Myocyte (in vitro differentiated cells): ENCODE measurements at regions not wholly inside any gene's neighbourhood (a gene's known extent, or its start where the extent isn't known, plus 50 kb on each side); places are given as distances from the start of the nearest gene placed in this dataset.
"Not testable (repeated sequence)": the region's sequence is repeated elsewhere in the genome, so short reads cannot be mapped to it uniquely, and the experiment has no call there.

Experiments used
- DNase-seq: peaks from one replicate; pipeline ENCODE4 v3.0.0-alpha.2; 2012; ENCODE audit warnings: low read depth

GRCh38 chrX:147468600-147468999 lies 443.1 kb upstream of the FMR1 start:
- no peak for DNase-seq

- DNase-seq: peak; percentile 37
Measured at GRCh38 chrX:147476008-147476407, 435.7 kb upstream of the FMR1 start.

DNA sequence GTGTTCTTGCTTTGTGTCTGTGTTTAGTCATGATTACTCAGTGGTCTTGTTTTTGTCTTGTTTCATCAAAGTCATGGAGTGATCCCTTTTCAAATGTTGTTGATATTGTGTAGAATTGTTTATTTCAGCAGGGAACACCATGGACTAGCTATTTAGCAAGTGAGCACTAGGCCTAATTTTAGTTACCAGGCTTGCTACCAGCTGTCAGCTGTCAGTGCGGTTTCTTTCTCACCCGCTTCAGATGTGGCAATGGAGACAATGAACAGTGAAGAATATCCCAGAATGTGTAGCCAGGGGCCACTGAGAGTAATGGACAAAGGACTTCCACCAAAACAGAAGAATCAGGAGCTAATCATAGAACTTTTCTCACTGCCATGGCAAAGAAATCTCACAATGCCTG lies 432.8 kb upstream of the FMR1 start:
- peak; percentile 47 for DNase-seq

DNA sequence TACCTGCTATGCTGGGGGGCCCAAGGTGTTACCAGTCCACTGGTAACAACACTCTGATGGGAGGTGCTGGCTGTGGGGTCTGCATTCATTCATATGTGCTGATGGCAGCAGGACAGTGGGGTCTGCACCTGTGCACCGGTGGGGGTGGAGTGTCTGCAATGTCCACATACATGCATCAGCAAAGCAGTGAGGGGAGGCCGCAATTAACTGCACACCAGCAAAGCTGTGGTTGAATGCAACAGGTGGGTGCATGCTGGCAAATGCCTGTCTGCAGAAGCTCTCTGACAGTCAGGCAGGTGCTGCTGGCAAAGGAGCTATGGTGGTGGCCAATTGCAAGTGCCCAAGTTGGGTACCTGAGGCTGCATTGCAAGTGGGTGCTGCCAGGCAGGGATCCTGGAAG lies 426.5 kb upstream of the FMR1 start:
- DNase-seq: no peak

DNA sequence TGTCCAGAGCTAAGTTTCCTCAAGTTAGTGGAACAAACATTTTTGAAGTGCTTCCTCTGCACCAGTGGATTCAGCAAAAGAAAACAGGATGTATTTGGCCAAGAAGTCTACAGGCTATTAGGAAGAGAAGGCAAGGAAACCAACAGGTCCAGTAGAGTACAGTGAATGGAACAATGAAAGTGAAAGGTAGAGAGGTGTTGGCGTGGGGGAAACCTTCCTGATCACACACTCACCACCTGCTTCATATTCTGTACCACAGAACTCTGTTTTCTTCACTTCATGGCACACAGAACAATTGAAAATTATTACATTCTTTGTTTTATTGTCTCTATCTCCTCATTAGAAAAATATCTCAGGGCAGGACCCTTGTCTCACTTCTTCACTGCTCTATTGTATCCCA lies 417.4 kb upstream of the FMR1 start:
- no peak for DNase-seq

DNA sequence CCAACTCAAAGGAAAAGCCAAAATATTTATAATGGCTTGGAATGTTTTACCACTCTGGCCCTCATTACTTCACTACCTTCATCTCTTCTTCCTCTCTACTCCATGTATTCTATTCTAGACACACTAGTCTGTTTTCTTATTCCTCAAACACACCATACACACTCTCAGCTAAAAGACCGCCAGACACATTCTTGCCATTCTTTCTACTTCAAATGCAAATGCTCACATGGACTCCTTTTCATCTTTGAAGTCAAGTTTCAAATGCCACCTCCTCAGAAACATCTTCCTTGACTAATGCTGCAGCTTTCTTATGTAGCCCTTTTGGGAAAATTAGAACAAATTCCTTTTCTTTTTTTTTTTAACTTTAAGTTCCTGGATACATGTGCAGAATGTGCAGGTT lies 412.9 kb upstream of the FMR1 start:
- DNase-seq: no peak

DNA sequence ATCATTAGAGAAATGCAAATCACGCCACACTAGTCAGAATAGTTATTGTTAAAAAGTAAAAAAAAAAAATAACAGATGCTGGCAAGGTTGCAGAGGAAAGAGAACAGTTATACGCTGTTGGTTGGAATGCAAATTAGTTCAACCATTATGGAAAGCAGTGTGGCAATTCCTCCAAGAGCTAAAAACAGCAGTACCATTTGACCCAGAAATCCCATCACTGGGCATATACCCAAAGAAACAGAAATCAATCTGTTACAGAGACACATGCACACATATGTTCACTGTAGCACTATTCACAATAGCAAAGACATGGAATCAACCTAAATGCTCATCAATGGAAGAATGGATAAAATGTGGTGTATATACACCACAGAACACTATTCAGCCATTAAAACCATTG lies 388.7 kb upstream of the FMR1 start:
- DNase-seq: no peak

- DNase-seq: no peak
Measured at GRCh38 chrX:147533426-147533825, 378.3 kb upstream of the FMR1 start.

- no peak for DNase-seq
Measured at GRCh38 chrX:147537172-147537571, 374.5 kb upstream of the FMR1 start.

DNA sequence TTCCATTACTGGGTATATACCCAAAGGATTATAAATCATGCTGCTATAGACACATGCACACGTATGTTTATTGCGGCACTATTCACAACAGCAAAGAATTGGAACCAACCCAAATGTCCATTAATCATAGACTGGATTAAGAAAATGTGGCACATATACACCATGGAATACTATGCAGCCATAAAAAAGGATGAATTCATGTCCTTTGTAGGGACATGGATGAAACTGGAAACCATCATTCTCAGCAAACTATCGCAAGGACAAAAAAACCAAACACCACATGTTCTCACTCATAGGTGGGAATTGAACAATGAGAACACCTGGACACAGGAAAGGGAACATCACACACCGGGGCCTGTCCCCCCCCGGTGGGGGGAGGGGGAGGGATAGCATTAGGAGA lies 363.7 kb upstream of the FMR1 start:
- DNase-seq: not testable (repeated sequence)

DNA sequence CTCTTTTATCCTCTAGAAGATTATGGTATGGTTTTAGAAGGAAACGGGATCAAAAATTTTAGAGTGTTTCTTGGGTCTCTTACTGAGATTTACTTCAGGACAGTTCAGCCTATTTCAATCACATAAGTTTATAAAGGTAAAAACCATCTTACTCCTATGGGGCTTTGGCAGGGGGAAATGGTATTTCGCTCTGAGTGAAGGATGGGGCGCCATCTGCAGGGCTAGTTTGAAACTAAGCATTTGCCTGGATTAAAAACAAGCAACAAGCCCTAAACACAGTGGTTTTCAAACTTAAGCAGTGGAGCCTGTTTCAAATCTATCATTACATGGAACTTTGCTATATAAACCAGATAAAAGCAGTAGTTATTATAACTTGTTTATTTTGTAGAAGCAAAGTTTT lies 361.5 kb upstream of the FMR1 start:
- peak; percentile 19 for DNase-seq

- no peak for DNase-seq
Measured at GRCh38 chrX:147559191-147559590, 352.5 kb upstream of the FMR1 start.

DNA sequence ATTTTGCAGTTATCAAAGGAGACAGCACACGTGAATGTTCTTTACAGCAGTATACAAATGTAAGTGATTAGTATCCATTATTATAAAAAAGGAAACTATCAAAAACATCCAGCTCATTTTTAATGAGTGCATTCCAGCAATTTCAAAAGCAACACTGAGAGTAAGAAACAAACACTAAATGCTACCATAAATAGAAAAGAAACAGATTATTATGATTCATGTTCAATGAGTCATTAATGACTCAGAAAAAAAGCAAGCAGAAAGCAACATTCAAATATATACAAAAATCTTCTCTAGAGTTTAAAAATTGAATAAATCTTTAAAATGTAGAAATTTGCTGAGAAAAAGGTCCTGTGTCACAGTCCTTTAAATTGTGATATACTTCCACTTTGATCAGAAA lies 346.5 kb upstream of the FMR1 start:
- no peak for DNase-seq

DNA sequence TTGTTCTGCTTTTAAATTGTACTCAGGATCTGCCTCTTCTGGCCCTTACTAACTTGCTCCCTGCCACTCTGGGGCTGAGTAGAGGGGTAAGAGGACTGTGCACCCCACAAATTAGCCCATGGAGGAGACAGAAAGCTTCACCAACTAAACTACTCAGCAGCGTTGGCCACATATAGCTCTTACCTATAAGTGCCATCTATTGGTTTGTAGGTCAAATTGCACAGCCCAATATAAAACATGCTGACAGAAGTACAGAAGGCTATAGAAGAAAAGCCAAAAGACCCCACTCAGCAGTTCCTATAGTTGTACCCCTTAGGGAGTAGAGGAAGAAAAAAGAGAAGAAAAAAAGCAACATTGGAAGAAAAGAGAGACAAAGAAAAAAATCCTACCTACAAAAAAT lies 341.2 kb upstream of the FMR1 start:
- DNase-seq: no peak

- DNase-seq: no peak
Measured at GRCh38 chrX:147573266-147573665, 338.5 kb upstream of the FMR1 start.

- DNase-seq: peak; percentile 6
Measured at GRCh38 chrX:147602176-147602696, 309.5 kb upstream of the FMR1 start.

DNA sequence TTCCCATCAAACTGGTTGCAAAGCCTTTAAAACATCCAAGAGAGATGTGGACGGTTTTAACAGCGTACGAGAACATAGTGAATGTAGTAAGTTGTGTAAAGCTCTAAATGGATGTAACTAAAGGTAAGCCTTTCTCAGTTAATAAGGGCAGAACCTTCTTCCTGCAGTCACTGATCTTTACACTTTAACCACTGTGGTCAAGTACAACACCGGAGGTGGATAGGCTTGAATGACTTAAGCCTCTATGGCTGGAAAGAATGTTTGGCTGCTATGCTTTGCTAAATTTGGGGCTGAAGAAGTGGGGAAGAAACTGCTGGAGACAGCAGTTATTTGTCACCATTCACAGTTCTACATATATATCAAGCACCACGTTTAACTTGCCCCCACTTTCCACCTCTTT lies 285.1 kb upstream of the FMR1 start:
- no peak for DNase-seq

DNA sequence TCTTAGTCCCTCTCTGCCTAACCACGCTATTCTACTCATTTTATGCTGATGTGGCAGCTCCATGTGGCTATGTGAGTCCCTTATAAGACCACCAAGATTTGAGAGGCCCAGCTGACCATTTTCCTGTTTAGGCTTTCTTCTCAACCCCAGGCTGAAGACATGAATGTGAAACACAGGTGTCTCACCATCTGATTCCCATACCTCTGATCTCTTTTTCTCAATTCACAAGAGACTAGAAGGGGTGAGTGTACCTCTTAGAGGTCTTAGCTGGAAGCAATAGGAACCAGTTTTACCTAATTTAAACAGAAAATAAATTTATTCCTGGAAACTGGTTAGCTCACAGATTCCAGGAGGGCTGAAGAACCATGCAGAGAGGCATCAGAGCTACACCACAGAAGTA lies 276.5 kb upstream of the FMR1 start:
- DNase-seq: no peak

DNA sequence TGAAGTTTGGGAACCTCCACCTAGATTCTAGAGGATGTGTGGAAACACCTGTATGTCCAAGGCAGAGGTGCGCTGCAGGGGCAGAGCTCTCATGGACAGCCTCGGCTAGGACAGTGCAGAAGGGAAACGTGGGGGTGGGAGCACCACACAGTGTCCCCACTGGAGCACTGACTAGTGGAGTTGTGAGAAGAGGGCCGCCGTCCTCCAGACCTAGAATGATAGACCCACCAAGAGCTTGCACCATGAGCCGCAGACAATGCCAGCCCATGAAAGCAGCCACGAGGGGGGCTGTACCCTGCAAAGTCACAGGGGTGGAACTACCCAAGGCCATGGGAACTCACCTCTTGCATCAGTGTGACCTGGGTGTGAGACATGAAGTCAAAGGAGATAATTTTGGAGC lies 274.5 kb upstream of the FMR1 start:
- DNase-seq: no peak

DNA sequence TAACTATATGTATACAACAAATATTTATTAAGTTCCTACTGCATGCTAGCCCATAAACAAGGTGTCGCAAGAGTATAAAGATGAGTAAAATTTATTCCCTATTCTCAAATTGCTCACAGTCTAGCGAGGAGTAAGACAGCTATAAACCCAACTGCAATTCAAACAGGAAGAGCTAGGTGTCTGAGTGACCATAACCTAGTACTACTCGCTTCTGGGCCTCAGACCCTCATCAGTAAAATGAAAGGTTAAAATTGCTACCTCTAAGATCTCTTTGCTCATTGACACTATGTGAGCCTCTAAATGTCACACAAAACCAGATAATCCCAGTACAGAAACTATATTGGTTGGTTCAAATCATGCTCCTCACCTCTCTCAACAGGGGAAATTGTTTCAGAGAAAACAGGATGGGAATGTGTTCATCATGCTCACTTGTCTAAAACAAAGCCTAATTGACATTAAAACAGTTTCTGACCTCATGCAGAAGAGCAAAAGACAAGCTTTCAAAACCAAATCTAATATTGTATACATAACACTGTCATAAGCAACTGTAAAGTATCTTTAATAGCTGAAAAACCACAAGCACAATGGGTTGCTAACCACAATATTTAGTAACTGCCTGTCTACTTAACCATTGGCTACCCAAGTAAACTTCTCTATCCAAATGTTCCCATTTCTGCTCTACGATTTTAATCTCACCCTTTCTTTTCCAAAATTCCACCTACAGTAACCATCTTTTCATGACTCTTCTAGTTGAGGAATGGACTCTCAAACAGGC lies 264.6 kb upstream of the FMR1 start:
- no peak for DNase-seq

- DNase-seq: no peak
Measured at GRCh38 chrX:147675819-147676218, 235.9 kb upstream of the FMR1 start.

- DNase-seq: peak; percentile 1
Measured at GRCh38 chrX:147679356-147680005, 232.2 kb upstream of the FMR1 start.

DNA sequence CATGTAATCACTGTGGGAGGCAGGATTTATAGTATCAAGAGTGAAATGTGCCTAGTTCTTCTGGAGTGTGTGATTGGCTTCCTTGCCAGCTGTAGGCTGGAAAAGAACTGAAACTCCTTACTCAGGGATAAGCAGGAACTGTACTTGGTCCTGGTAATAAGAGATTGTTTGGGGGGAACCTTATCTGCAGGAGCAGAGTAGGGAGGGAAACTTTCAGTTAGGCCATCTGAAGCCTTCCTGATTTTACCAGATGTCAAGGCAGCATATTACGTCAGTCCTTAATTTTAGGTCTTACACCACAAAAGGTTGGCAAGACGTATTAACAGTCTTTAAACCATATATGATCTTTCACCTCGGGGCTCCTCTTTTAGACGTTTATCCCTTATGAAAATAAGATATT lies 231.5 kb upstream of the FMR1 start:
- no peak for DNase-seq
